Fibroblast of pulmonary artery (primary cell): ENCODE measurements at regions not wholly inside any gene's neighbourhood (a gene's known extent, or its start where the extent isn't known, plus 50 kb on each side); places are given as distances from the start of the nearest gene placed in this dataset.

Source experiments
- DNase-seq: peaks from one replicate; pipeline ENCODE4 v3.0.0-alpha.2; 2010; ENCODE audit warnings: low read depth
- H3K4me3 ChIP-seq: replicated peaks from 2 replicates; pipeline ENCODE4 v1.5.1; 2011; ENCODE audit warnings: low read depth, mild to moderate bottlenecking, control low read depth, low read length, moderate library complexity
- TF ChIP-seq, protein P1 (sequence below): IDR thresholded peaks from 2 replicates; pipeline ENCODE4 v1.5.1; 2011; ENCODE audit warnings: mild to moderate bottlenecking, control low read depth, low read length, inconsistent platforms; ENCODE audit errors: missing control alignments

DNA sequence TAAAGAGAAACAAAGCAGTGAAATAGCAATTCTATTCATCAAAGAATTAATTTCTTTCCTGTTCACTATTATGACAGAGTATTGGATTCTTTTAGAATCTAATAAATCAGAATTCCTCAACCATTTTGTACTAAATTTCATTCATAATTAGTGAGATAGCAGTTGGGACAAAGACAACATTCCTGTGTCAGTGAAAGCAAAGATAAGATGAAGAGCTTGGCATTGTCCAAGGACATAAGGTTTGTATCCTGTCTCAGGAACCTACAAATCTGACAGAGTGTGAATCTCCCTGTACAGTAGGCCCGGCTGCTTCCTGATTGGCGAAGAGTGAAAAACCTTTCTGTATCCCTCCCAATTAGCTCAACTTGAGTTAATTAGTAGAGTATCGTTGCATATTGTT is 349.1 kb downstream of the ISL1 start:
- no peak for DNase-seq
- TF ChIP-seq, protein P1, sequence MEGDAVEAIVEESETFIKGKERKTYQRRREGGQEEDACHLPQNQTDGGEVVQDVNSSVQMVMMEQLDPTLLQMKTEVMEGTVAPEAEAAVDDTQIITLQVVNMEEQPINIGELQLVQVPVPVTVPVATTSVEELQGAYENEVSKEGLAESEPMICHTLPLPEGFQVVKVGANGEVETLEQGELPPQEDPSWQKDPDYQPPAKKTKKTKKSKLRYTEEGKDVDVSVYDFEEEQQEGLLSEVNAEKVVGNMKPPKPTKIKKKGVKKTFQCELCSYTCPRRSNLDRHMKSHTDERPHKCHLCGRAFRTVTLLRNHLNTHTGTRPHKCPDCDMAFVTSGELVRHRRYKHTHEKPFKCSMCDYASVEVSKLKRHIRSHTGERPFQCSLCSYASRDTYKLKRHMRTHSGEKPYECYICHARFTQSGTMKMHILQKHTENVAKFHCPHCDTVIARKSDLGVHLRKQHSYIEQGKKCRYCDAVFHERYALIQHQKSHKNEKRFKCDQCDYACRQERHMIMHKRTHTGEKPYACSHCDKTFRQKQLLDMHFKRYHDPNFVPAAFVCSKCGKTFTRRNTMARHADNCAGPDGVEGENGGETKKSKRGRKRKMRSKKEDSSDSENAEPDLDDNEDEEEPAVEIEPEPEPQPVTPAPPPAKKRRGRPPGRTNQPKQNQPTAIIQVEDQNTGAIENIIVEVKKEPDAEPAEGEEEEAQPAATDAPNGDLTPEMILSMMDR: no peak

DNA sequence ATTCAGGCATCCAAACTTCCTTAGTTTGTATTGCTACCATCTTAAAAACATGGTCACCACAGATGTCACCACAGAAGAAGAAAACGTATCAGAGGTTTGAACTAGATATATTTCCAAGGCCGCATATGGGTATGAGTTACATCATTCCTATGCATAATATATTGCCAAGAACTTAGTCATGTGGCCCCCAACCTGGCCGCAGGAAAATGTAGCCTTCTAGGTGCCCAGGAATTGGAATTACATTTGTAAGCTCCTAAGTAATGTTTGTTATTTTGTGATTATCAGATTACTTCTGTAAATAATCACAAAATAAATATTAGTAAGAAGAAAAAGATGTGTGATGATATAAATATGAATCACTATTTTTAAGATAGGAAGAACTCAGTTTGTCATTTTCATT is 351.4 kb downstream of the ISL1 start:
- no peak overlapping the region for H3K4me3 ChIP-seq
- no peak for DNase-seq
- TF ChIP-seq, protein P1: no peak

More for the DNA sequence above, 349.1 kb downstream of the ISL1 start:
- no peak overlapping the region for H3K4me3 ChIP-seq

DNA sequence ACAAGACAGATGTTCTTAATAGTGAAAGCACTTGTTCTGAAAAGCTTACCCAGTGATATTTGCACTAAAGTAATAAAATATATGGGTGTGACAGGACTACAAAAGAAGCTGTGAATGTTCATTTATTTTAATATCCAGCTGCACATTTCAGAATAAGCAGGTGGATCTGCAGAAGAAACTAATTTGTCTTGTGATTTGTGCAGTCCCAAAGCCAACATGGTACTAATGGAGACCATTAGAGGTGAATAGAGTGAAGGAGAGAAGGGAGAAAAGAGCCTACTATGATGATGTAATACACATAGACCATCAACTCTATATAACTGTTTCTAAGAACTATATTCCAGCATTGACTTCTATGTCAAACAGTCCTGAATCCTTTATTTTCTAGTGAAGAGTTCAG is 362.8 kb downstream of the ISL1 start:
- no peak overlapping the region for H3K4me3 ChIP-seq
- DNase-seq: no peak
- TF ChIP-seq, protein P1: no peak

DNA sequence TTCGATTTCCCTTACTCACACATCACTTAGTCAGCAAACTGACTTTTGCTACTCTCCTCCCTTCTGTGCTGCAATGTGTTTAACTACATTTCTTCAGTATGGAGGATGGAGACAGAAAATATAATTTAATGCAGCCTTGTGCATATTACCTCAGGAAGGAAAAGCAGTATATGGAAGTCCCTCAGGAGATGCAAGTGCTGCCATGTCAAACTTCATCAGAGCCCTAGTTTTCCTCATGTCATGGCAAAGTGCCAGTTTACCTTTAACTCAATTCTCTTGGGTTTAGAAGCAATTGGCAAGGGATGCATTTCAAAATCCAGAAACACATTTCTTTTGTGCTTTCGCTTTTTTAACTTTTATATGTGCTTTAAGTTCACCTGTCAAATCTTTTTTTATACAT is 365.4 kb downstream of the ISL1 start:
- DNase-seq: no peak
- no peak overlapping the region for H3K4me3 ChIP-seq
- TF ChIP-seq, protein P1: no peak
